Lung (tissue), 11 donors: ENCODE measurements at regions not wholly inside any gene's neighbourhood (a gene's known extent, or its start where the extent isn't known, plus 50 kb on each side); places are given as distances from the start of the nearest gene placed in this dataset.

ENCODE experiments used
- ATAC-seq: fragments of 200-7000 bp; cut with Tn5 transposase; one replicate; pipeline ENCODE4 v1.9.1; 2020; ENCODE audit warnings: moderate number of reproducible peaks; ENCODE audit not compliant: insufficient read depth, low FRiP score
- DNase-seq, 3 donors: peaks; one replicate each; pipeline ENCODE4 v3.0.0-alpha.2; 2013 to 2017
- H3K27ac ChIP-seq, 2 donors: one replicate each; pipeline ENCODE4 v1.5.1; 2013; ENCODE audit warnings: mild to moderate bottlenecking in 2 of 2, moderate library complexity in 2 of 2, control low read depth in 1 of 2, inconsistent platforms in 1 of 2, low read depth in 1 of 2, low read length in 1 of 2
- H3K27me3 ChIP-seq, 3 donors: one replicate each; pipeline ENCODE4 v1.5.1; 2013; ENCODE audit warnings: low read length in 2 of 3; ENCODE audit not compliant: control insufficient read depth in 3 of 3, insufficient read depth in 3 of 3
- H3K36me3 ChIP-seq, 4 donors: one replicate each; pipeline ENCODE4 v1.5.1; 2013; ENCODE audit warnings: low read length in 4 of 4, mild to moderate bottlenecking in 1 of 4, moderate library complexity in 1 of 4; ENCODE audit not compliant: control insufficient read depth in 4 of 4, insufficient read depth in 4 of 4
- H3K4me1 ChIP-seq, 5 donors: one replicate each; pipeline ENCODE4 v1.5.1; 2013; ENCODE audit warnings: low read length in 5 of 5, mild to moderate bottlenecking in 2 of 5, moderate library complexity in 1 of 5; ENCODE audit not compliant: control insufficient read depth in 5 of 5, insufficient read depth in 5 of 5
- H3K4me3 ChIP-seq: one replicate; pipeline ENCODE4 v1.5.1; 2013; ENCODE audit warnings: mild to moderate bottlenecking, control low read depth, moderate library complexity
- H3K9ac ChIP-seq, 2 donors: one replicate each; pipeline ENCODE4 v1.5.1; 2013; ENCODE audit warnings: low read length in 2 of 2, control low read depth in 1 of 2; ENCODE audit not compliant: insufficient read depth in 1 of 2
- H3K9me3 ChIP-seq, 4 donors: one replicate each; pipeline ENCODE4 v1.5.1; 2013; ENCODE audit warnings: low read length in 3 of 4, mild to moderate bottlenecking in 1 of 4, moderate library complexity in 1 of 4; ENCODE audit not compliant: control insufficient read depth in 4 of 4, insufficient read depth in 3 of 4
- CTCF ChIP-seq: IDR thresholded peaks from 2 replicates; pipeline ENCODE4 v1.5.1; 2012; ENCODE audit warnings: mild to moderate bottlenecking; ENCODE audit errors: control extremely low read depth, extremely low read depth
- WGBS, 2 donors: extraction: QIAGEN DNeasy Blood & Tissue Kit; methylation state at CpG; one replicate each; pipeline ENCODE4 v1.1.7; 2013; 5-methylcytosine and 5-hydroxymethylcytosine counted together
- donor health status: control.
- donor health status: control.
- donor health status: Bipolar disorder and iron deficiency.
- donor health status: healthy.
- donor health status: DM: yes; HTN: yes; CAD: no.

GRCh38 chr2:234835738-234836137 lies 116.1 kb upstream of the SH3BP4 start:
- WGBS, 2 donors, result 78 to 81% methylated on average over 4 of the region's 4 CpGs
- no peak for ATAC-seq

GRCh38 chr2:234834228-234834923 lies 117.4 kb upstream of the SH3BP4 start:
- no peak for ATAC-seq

More at GRCh38 chr2:234835738-234836137, 116.1 kb upstream of the SH3BP4 start:
- Histone ChIP-seq H3K9me3 (no peaks in the 10 kb centered on the region), H3K9ac (no peak overlapping the region), H3K4me3 (no peak overlapping the region), H3K27ac (no peak overlapping the region), H3K4me1 (peaks cover 0 to 16% (median 7%) of the 10 kb centered on the region in 5 donors), H3K36me3 (no peaks in the 10 kb centered on the region), H3K27me3 (no peaks in the 10 kb centered on the region)
- no peak for TF ChIP-seq CTCF
- no peak for DNase-seq

GRCh38 chr2:234830853-234831252 lies 121.0 kb upstream of the SH3BP4 start:
- no peak for ATAC-seq
- Histone ChIP-seq H3K9me3 (peaks cover 0 to 2% (median 0%) of the 10 kb centered on the region in 4 donors), H3K4me1 (peaks cover 3 to 20% (median 4%) of the 10 kb centered on the region in 5 donors), H3K9ac (no peak overlapping the region), H3K27me3 (no peaks in the 10 kb centered on the region), H3K4me3 (no peak overlapping the region), H3K27ac (no peak overlapping the region), H3K36me3 (no peaks in the 10 kb centered on the region)
- WGBS, 2 donors, result 84 to 91% methylated on average over 2 of the region's 2 CpGs
- no peak for DNase-seq
- TF ChIP-seq CTCF, result no peak

More at GRCh38 chr2:234834228-234834923, 117.4 kb upstream of the SH3BP4 start:
- Histone ChIP-seq H3K9me3 (no peaks in the 10 kb centered on the region), H3K4me1 (peaks cover 0 to 16% (median 2%) of the 10 kb centered on the region in 5 donors), H3K36me3 (no peaks in the 10 kb centered on the region), H3K4me3 (no peak overlapping the region), H3K27me3 (no peaks in the 10 kb centered on the region), H3K9ac (no peak overlapping the region), H3K27ac (no peak overlapping the region)
- no peak for TF ChIP-seq CTCF
- 89% methylated on average over 7 of the region's 7 CpGs for WGBS, 2 donors
- DNase-seq, result no peak
